ENCODE measurements at regions not wholly inside any gene's neighbourhood (a gene's known extent, or its start where the extent isn't known, plus 50 kb on each side); places are given as distances from the start of the nearest gene placed in this dataset.

DNA sequence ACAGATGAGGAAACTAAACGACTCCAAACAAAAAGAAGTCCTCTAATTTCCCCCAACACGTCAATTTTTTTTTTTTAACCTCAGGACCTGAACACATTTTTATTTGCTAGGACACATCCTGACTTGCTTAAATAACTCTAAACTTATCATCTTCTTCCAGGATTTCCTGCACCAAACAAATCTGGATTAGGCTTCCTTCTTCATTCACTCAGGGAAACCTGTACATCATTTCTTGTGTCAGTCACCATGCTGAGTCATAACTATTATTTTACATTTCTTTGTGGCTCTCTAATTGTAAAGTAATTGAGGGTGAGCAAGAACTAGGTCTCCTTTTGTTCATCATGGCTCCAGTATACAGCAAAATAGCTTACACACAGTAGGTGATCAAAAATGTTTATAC, 433.4 kb upstream of the GBE1 start:
- TF ChIP-seq, protein P1, sequence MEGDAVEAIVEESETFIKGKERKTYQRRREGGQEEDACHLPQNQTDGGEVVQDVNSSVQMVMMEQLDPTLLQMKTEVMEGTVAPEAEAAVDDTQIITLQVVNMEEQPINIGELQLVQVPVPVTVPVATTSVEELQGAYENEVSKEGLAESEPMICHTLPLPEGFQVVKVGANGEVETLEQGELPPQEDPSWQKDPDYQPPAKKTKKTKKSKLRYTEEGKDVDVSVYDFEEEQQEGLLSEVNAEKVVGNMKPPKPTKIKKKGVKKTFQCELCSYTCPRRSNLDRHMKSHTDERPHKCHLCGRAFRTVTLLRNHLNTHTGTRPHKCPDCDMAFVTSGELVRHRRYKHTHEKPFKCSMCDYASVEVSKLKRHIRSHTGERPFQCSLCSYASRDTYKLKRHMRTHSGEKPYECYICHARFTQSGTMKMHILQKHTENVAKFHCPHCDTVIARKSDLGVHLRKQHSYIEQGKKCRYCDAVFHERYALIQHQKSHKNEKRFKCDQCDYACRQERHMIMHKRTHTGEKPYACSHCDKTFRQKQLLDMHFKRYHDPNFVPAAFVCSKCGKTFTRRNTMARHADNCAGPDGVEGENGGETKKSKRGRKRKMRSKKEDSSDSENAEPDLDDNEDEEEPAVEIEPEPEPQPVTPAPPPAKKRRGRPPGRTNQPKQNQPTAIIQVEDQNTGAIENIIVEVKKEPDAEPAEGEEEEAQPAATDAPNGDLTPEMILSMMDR (IDR thresholded peaks at IDR 0.05), result no peak
- Histone ChIP-seq H3K27ac (no peak overlapping the region), H3K4me1 (no peaks in the 10 kb centered on the region), H2AFZ (no peak overlapping the region), H3K4me2 (ENCODE audit: low read length) (no peak overlapping the region), H3K9me3 (ENCODE audit: control insufficient read depth, low read length) (no peaks in the 10 kb centered on the region), H3K79me2 (no peaks in the 10 kb centered on the region), H3K9ac (no peak overlapping the region), H3K36me3 (ENCODE audit: control insufficient read depth, insufficient read depth, low read length) (no peaks in the 10 kb centered on the region), H3K27me3 (ENCODE audit: control insufficient read depth, insufficient read depth, low read length) (no peaks in the 10 kb centered on the region), H3K4me3 (ENCODE audit: low read depth, low read length) (no peak overlapping the region)

DNA sequence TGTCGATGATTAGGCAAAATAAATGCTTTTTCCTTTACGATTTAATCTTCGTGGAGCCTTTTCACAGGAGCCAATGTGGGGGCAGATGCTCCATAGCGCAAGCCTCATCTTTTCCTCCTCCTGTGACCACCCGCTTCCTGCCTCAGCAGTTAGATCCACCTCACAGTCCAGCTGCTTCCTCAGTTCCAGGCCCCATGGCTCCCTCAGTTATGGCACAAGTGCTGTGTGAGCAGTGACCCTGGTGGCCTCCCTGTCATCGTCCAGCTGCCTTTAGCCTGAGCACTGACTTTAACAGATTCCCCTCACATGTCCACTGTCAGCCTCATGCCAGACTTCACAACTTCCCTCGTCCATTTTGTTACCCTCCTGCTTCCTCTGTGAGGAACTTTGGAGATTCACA, 424.6 kb upstream of the GBE1 start:
- TF ChIP-seq, protein P1 (IDR thresholded peaks at IDR 0.05), result no peak
- no peak overlapping the region for H3K27ac ChIP-seq
- H3K36me3 ChIP-seq (ENCODE audit: control insufficient read depth, insufficient read depth, low read length), result no peaks in the 10 kb centered on the region
- no peak overlapping the region for H2AFZ ChIP-seq
- no peaks in the 10 kb centered on the region for H3K4me1 ChIP-seq
- no peak overlapping the region for H3K9ac ChIP-seq
- no peaks in the 10 kb centered on the region for H3K9me3 ChIP-seq (ENCODE audit: control insufficient read depth, low read length)
- H3K4me2 ChIP-seq (ENCODE audit: low read length), result no peak overlapping the region
- H3K27me3 ChIP-seq (ENCODE audit: control insufficient read depth, insufficient read depth, low read length), result no peaks in the 10 kb centered on the region
- H3K4me3 ChIP-seq (ENCODE audit: low read depth, low read length), result no peak overlapping the region
- H3K79me2 ChIP-seq, result no peaks in the 10 kb centered on the region

DNA sequence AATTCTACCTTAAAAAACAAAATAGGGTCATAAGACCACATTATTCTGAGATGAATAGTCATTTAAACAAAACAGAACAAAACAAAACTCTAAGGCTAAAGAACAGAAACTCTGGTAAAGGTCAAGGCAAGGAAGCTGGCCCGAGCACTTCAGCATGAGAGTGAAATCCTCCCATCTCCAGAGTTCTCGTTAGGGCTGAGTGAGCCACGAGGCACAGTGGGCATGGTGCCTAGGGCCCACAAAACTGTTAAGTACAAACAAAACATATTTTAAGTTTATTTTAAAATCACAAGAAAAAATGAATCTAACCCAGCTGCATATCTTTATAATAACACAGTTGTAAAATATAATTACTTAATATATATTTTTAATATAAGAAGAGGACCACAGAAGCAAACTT, 417.8 kb upstream of the GBE1 start:
- TF ChIP-seq, protein P1 (IDR thresholded peaks at IDR 0.05), result no peak
- H3K4me1 ChIP-seq, result no peaks in the 10 kb centered on the region
- no peak overlapping the region for H3K4me2 ChIP-seq (ENCODE audit: low read length)
- no peak overlapping the region for H2AFZ ChIP-seq
- H3K36me3 ChIP-seq (ENCODE audit: control insufficient read depth, insufficient read depth, low read length), result no peaks in the 10 kb centered on the region
- no peak overlapping the region for H3K9ac ChIP-seq
- no peaks in the 10 kb centered on the region for H3K9me3 ChIP-seq (ENCODE audit: control insufficient read depth, low read length)
- H3K79me2 ChIP-seq, result no peaks in the 10 kb centered on the region
- no peak overlapping the region for H3K27ac ChIP-seq
- no peaks in the 10 kb centered on the region for H3K27me3 ChIP-seq (ENCODE audit: control insufficient read depth, insufficient read depth, low read length)
- H3K4me3 ChIP-seq (ENCODE audit: low read depth, low read length), result no peak overlapping the region

DNA sequence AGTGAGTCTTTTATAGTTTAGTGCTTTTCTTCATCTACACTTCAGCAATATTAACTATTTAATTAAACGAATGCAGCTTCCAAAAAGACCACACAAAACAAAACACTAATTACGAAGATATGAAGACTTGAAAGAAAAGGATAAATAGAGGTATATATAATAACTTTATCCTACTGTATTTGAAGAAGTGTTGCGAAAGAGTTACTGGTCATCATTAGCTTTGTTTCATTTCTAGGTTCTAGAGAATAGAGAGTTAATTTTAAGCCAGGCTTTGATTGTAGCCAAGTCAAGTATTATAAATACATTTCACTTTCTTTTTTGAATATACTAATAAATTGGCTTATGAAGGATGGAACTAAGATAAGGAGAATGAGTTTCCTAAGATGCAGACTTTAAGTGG, 416.8 kb upstream of the GBE1 start:
- Histone ChIP-seq H3K4me3 (ENCODE audit: low read depth, low read length) (no peak overlapping the region), H3K36me3 (ENCODE audit: control insufficient read depth, insufficient read depth, low read length) (no peaks in the 10 kb centered on the region), H2AFZ (no peak overlapping the region), H3K27me3 (ENCODE audit: control insufficient read depth, insufficient read depth, low read length) (no peaks in the 10 kb centered on the region), H3K4me1 (no peaks in the 10 kb centered on the region), H3K79me2 (no peaks in the 10 kb centered on the region), H3K27ac (no peak overlapping the region), H3K9ac (no peak overlapping the region), H3K4me2 (ENCODE audit: low read length) (no peak overlapping the region), H3K9me3 (ENCODE audit: control insufficient read depth, low read length) (no peaks in the 10 kb centered on the region)
- TF ChIP-seq, protein P1 (IDR thresholded peaks at IDR 0.05), result no peak

DNA sequence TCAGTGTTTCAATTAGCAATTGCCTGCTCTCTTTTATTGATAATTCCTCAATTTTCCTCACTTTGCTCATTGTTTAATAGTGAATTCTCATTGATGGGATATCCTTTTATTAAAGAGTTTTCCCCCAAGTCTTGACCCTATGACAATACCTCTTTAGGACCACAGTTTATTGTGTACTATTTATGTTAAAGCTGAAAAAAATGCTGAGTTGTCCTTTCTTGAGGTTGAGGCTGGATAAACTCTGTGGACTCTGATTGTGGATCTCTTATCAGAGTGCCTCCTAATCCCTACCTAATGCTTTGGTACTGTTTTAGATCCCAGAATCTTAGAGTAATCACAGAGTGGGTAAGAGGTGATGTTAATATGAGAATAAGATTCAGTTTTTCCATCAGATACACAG, 416.3 kb upstream of the GBE1 start:
- no peaks in the 10 kb centered on the region for H3K4me1 ChIP-seq
- TF ChIP-seq, protein P1 (IDR thresholded peaks at IDR 0.05), result no peak
- H3K9ac ChIP-seq, result no peak overlapping the region
- H3K27me3 ChIP-seq (ENCODE audit: control insufficient read depth, insufficient read depth, low read length), result no peaks in the 10 kb centered on the region
- no peak overlapping the region for H3K4me3 ChIP-seq (ENCODE audit: low read depth, low read length)
- H3K79me2 ChIP-seq, result no peaks in the 10 kb centered on the region
- no peak overlapping the region for H2AFZ ChIP-seq
- H3K27ac ChIP-seq, result no peak overlapping the region
- no peak overlapping the region for H3K4me2 ChIP-seq (ENCODE audit: low read length)
- H3K9me3 ChIP-seq (ENCODE audit: control insufficient read depth, low read length), result no peaks in the 10 kb centered on the region
- no peaks in the 10 kb centered on the region for H3K36me3 ChIP-seq (ENCODE audit: control insufficient read depth, insufficient read depth, low read length)
